ENCODE measurements at regions not wholly inside any gene's neighbourhood (a gene's known extent, or its start where the extent isn't known, plus 50 kb on each side); places are given as distances from the start of the nearest gene placed in this dataset.
A peak's percentile ranks its signal among the peaks of the same experiment; 100 is the strongest.
"Not testable (repeated sequence)": the region's sequence is repeated elsewhere in the genome, so short reads cannot be mapped to it uniquely, and the experiment has no call there.

GRCh38 chr20:36082315-36082915 is 72.1 kb upstream of the EPB41L1 start:
- TF ChIP-seq, protein P1, sequence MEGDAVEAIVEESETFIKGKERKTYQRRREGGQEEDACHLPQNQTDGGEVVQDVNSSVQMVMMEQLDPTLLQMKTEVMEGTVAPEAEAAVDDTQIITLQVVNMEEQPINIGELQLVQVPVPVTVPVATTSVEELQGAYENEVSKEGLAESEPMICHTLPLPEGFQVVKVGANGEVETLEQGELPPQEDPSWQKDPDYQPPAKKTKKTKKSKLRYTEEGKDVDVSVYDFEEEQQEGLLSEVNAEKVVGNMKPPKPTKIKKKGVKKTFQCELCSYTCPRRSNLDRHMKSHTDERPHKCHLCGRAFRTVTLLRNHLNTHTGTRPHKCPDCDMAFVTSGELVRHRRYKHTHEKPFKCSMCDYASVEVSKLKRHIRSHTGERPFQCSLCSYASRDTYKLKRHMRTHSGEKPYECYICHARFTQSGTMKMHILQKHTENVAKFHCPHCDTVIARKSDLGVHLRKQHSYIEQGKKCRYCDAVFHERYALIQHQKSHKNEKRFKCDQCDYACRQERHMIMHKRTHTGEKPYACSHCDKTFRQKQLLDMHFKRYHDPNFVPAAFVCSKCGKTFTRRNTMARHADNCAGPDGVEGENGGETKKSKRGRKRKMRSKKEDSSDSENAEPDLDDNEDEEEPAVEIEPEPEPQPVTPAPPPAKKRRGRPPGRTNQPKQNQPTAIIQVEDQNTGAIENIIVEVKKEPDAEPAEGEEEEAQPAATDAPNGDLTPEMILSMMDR (IDR thresholded peaks at IDR 0.05): no peak
- TF ChIP-seq POLR2A (IDR thresholded peaks at IDR 0.05): no peak
- Histone ChIP-seq H3K4me1 (replicated peaks in 1 of 2) (no peaks in the 10 kb centered on the region), H3K27ac (no peak overlapping the region), H3K27me3 (no peaks in the 10 kb centered on the region), H3K4me3 (no peak overlapping the region), H3K36me3 (replicated peaks in 1 of 2) (no peaks in the 10 kb centered on the region), H3K9me3 (replicated peaks in 1 of 3) (no peaks in the 10 kb centered on the region)
- 83 to 93% (median 88%) methylated on average over 7 of the region's 7 CpGs for WGBS, 4 donors
- no peak for DNase-seq
- intact Hi-C loops (cut with DNase I): no loop called here

DNA sequence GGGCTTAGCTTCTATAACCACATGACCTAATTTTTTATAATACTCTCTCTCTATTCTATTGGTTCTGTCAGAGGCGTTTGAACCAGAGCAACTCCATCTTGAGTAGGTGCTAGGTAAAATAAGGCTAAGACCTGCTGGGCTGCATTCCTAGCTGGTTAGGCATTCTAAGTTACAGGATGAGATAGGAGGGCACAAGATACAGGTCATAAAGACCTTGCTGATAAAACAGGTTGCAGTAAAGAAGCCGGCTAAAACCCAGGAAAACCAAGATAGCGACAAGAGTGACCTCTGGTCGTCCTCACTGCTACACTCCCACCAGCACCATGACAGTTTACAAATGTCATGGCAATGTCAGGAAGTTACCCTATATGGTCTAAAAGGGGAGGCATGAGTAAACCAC is 71.3 kb upstream of the EPB41L1 start:
- H3K9me3 ChIP-seq (replicated peaks in 1 of 3); intact Hi-C loops (cut with DNase I); H3K4me3 ChIP-seq; H3K27ac ChIP-seq; H3K36me3 ChIP-seq (replicated peaks in 1 of 2); DNase-seq; H3K4me1 ChIP-seq (replicated peaks in 1 of 2); H3K27me3 ChIP-seq: not testable (repeated sequence)
- WGBS, 4 donors: 73 to 82% (median 76%) methylated on average over 4 of the region's 4 CpGs

GRCh38 chr20:36084356-36084755 is 70.2 kb upstream of the EPB41L1 start:
- intact Hi-C loops (cut with DNase I): no loop called here
- Histone ChIP-seq H3K4me3 (no peak overlapping the region), H3K4me1 (replicated peaks in 1 of 2) (no peaks in the 10 kb centered on the region), H3K9me3 (replicated peaks in 1 of 3) (no peaks in the 10 kb centered on the region), H3K27ac (no peak overlapping the region), H3K27me3 (no peaks in the 10 kb centered on the region), H3K36me3 (replicated peaks in 1 of 2) (no peaks in the 10 kb centered on the region)
- WGBS, 4 donors: 81 to 91% (median 87%) methylated on average over 3 of the region's 3 CpGs
- TF ChIP-seq, protein P1 (IDR thresholded peaks at IDR 0.05): no peak
- TF ChIP-seq POLR2A (IDR thresholded peaks at IDR 0.05): no peak
- no peak for DNase-seq

DNA sequence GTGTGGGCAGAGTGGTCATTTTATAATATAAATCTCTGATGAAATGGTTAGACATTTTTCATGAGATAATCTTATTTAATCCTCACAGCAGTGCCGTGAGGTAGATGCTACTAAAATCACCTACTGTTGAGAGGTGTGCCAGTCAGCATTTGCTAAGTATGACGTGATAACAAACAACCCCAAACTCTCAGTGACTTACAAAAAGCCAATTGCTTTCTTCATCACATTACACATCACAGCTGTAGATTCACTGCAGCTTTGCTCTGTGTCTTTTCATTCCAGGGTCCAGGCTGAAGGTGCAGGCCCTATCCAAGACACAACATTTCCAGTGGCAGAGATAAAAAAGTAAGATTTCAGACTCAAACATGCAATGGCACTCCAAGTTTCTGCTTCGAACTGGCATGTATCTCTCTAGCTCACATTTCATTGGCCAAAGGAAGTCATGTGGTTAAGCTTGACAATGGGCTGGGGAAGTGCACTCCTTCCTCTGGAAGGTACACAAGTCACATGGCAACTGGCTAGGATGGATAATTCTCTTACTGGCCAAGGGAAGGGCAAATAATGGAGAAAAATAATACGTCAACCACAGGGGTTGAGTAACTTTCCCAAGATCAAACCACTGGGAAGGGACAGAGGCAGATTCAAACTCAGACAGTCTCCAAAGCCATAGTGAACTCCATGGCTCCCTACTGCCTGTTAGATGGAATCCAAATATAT is 69.5 kb upstream of the EPB41L1 start:
- TF ChIP-seq, protein P1 (IDR thresholded peaks at IDR 0.05): no peak
- no peak for TF ChIP-seq POLR2A (IDR thresholded peaks at IDR 0.05)
- intact Hi-C loops (cut with DNase I): no loop called here
- H3K27ac ChIP-seq: peak overlapping the region in 1 of 5 donors; percentile 35
- H3K4me3 ChIP-seq: no peak overlapping the region
- no peaks in the 10 kb centered on the region for H3K27me3 ChIP-seq
- no peaks in the 10 kb centered on the region for H3K9me3 ChIP-seq (replicated peaks in 1 of 3)
- WGBS, 4 donors: 69 to 85% (median 83%) methylated on average over 4 of the region's 4 CpGs
- DNase-seq: no peak
- H3K4me1 ChIP-seq (replicated peaks in 1 of 2): no peaks in the 10 kb centered on the region
- H3K36me3 ChIP-seq (replicated peaks in 1 of 2): no peaks in the 10 kb centered on the region

Measured in adrenal gland (tissue), 9 donors.